ENCODE measurements at regions not wholly inside any gene's neighbourhood (a gene's known extent, or its start where the extent isn't known, plus 50 kb on each side); places are given as distances from the start of the nearest gene placed in this dataset.

GRCh38 chr2:240288087-240288521, 147.4 kb upstream of the GPC1 start:
- Histone ChIP-seq H3K4me3 (no peak overlapping the region), H3K27ac (ENCODE audit: control insufficient read depth, insufficient read depth) (no peak overlapping the region), H3K4me2 (ENCODE audit: control insufficient read depth, insufficient read depth) (no peak overlapping the region), H3K9me3 (replicated peaks; ENCODE audit: control insufficient read depth, insufficient read depth, low read length) (no peaks in the 10 kb centered on the region), H3K9ac (ENCODE audit: control insufficient read depth, insufficient read depth, low read length) (no peak overlapping the region), H3K27me3 (replicated peaks in 1 of 2; ENCODE audit: control insufficient read depth in 2 of 2, insufficient read depth in 2 of 2, low read length in 1 of 2) (0 out of 4 replicates have a peak, but pooled peaks cover 0 to 2% of the 10 kb centered on the region in 2 experiments), H3K36me3 (ENCODE audit: control insufficient read depth in 2 of 2, insufficient read depth in 2 of 2, low read length in 1 of 2) (no peaks in the 10 kb centered on the region), H3K4me1 (ENCODE audit: control insufficient read depth, insufficient read depth, low read length) (no peaks in the 10 kb centered on the region), H2AFZ (ENCODE audit: control insufficient read depth, low read depth, low read length) (no peak overlapping the region), H4K20me1 (ENCODE audit: control insufficient read depth, insufficient read depth) (no peaks in the 10 kb centered on the region), H3K79me2 (ENCODE audit: control insufficient read depth, insufficient read depth, low read length) (no peaks in the 10 kb centered on the region)
- CTCF ChIA-PET = no interaction called here
- no TSS peak for BruUV-seq (replicated peaks)
- ATAC-seq (no peak), DNase-seq (ENCODE audit: low read depth, low spot score) (no peak), FAIRE-seq (no peak)
- SMC1A ChIA-PET (ENCODE audit: uncharacterized antibody, unreplicated experiment) = no interaction called here
- TF ChIP-seq ESRRA (IDR thresholded peaks at IDR 0.05; ENCODE audit: low read length) (no peak), ZSCAN29 (IDR thresholded peaks at IDR 0.05) (no peak), SP1 (IDR thresholded peaks at IDR 0.05; ENCODE audit: low read depth, low read length) (no peak), ZNF207 (IDR thresholded peaks at IDR 0.05; ENCODE audit: borderline replicate concordance) (no peak), ZNF592 (IDR thresholded peaks at IDR 0.05) (no peak), BHLHE40 (IDR thresholded peaks at IDR 0.05; ENCODE audit: borderline replicate concordance in 1 of 2, low read depth in 2 of 2, low read length in 1 of 2) (no peak), RELA (IDR thresholded peaks at IDR 0.05; ENCODE audit: borderline replicate concordance, partially characterized antibody) (no peak), NFYA (IDR thresholded peaks at IDR 0.05; ENCODE audit: borderline replicate concordance, low read depth, low read length) (no peak), PBX3 (IDR thresholded peaks at IDR 0.05; ENCODE audit: insufficient replicate concordance, low read depth, low read length) (no peak), RFX5 (IDR thresholded peaks at IDR 0.05; ENCODE audit: low read depth, low read length) (no peak), EZH2 (IDR thresholded peaks at IDR 0.05; ENCODE audit: borderline replicate concordance, control insufficient read depth, low read depth, low read length) (no peak), PKNOX1 (IDR thresholded peaks at IDR 0.05) (no peak), NBN (IDR thresholded peaks at IDR 0.05) (no peak), E2F4 (IDR thresholded peaks at IDR 0.05; ENCODE audit: low read depth, low read length) (no peak), SIN3A (IDR thresholded peaks at IDR 0.05; ENCODE audit: low read depth, low read length) (no peak), PAX5 (IDR thresholded peaks at IDR 0.05; ENCODE audit: borderline replicate concordance, low read depth, low read length) (no peak)
- RAD21 ChIA-PET (ENCODE audit: unreplicated experiment) = no interaction called here
- intact Hi-C loops (cut with micrococcal nuclease; ENCODE audit: unreplicated experiment) = no loop called here
- in situ Hi-C loops (cut with MboI) = no loop called here
- 11% methylated on average over 7 of the region's 7 CpGs for WGBS (ENCODE audit: insufficient coverage, insufficient replicate concordance, low lambda C conversion rate, missing lambda C conversion rate)
- POLR2A ChIA-PET = no interaction called here

All from GM12878 (cell line).